WTC11 (cell line): ENCODE measurements at regions not wholly inside any gene's neighbourhood (a gene's known extent, or its start where the extent isn't known, plus 50 kb on each side); places are given as distances from the start of the nearest gene placed in this dataset.
A peak's percentile ranks its signal among the peaks of the same experiment; 100 is the strongest.

Experiments used
- ATAC-seq: fragments of 200-7000 bp; cut with Tn5 transposase; 2 replicates; pipeline ENCODE4 v1.10.0; 2021; ENCODE audit warnings: mild to moderate bottlenecking, moderate library complexity
- CTCF ChIA-PET: fragments of 300-600 bp; sonication (Branson Sonifier 250); formaldehyde crosslinking; loops from one replicate; lab custom pipeline; 2021; ENCODE audit warnings: antibody characterized with exemption; lab: Charles Lee
- POLR2A ChIA-PET: fragments of 350-600 bp; sonication (Branson Sonifier 250); formaldehyde crosslinking; loops from one replicate; lab custom pipeline; 2021; ENCODE audit warnings: antibody characterized with exemption; lab: Charles Lee
- DNase-seq: peaks from one replicate; pipeline ENCODE4 v3.0.0; 2021; ENCODE audit warnings: low spot score
- H3K27ac Mint-ChIP-seq: 2 replicates; pipeline ENCODE4 v1.8.0; 2021; ENCODE audit warnings: mixed read lengths
- H3K27me3 Mint-ChIP-seq: 2 replicates; pipeline ENCODE4 v1.8.0; 2021; ENCODE audit warnings: low read depth, mild to moderate bottlenecking, moderate library complexity, mixed read lengths
- H3K36me3 Mint-ChIP-seq: 2 replicates; pipeline ENCODE4 v1.8.0; 2021; ENCODE audit warnings: mixed read lengths
- H3K4me1 Mint-ChIP-seq: 2 replicates; pipeline ENCODE4 v1.8.0; 2022; ENCODE audit warnings: mixed read lengths
- H3K4me3 Mint-ChIP-seq: 2 replicates; pipeline ENCODE4 v1.8.0; 2021; ENCODE audit warnings: mild to moderate bottlenecking, moderate library complexity, mixed read lengths
- H3K9me3 Mint-ChIP-seq: 2 replicates; pipeline ENCODE4 v1.8.0; 2021; ENCODE audit warnings: mixed read lengths
- AR ChIP-seq: fragments of 250-450 bp; sonication (Bioruptor Pico); IDR thresholded peaks from 2 replicates; pipeline ENCODE4 v1.9.0; 2021; ENCODE audit warnings: mild to moderate bottlenecking
- CBFB ChIP-seq: sonication (generic); formaldehyde crosslinking; IDR thresholded peaks from 2 replicates; pipeline ENCODE4 v1.8.1; 2022; ENCODE audit warnings: mild to moderate bottlenecking, low read depth, missing genetic modification reagents
- E2F5 ChIP-seq: sonication (generic); formaldehyde crosslinking; IDR thresholded peaks from 2 replicates; pipeline ENCODE4 v1.8.1; 2022; ENCODE audit warnings: mild to moderate bottlenecking, moderate library complexity, missing genetic modification reagents
- ELF4 ChIP-seq: sonication (generic); formaldehyde crosslinking; IDR thresholded peaks from 2 replicates; pipeline ENCODE4 v1.8.1; 2022; ENCODE audit warnings: low read depth, mild to moderate bottlenecking, moderate library complexity, missing genetic modification reagents
- ETV6 ChIP-seq: sonication (generic); formaldehyde crosslinking; IDR thresholded peaks from 2 replicates; pipeline ENCODE4 v1.8.1; 2022; ENCODE audit warnings: mild to moderate bottlenecking, missing genetic modification reagents
- FOXJ3 ChIP-seq: sonication (generic); formaldehyde crosslinking; IDR thresholded peaks from 2 replicates; pipeline ENCODE4 v1.9.0; 2021; ENCODE audit warnings: missing genetic modification reagents, mild to moderate bottlenecking, borderline replicate concordance
- IRF2 ChIP-seq: sonication (generic); formaldehyde crosslinking; IDR thresholded peaks from 2 replicates; pipeline ENCODE4 v1.8.0; 2022; ENCODE audit warnings: low read depth, missing genetic modification reagents, borderline replicate concordance
- JUN ChIP-seq: sonication (generic); formaldehyde crosslinking; IDR thresholded peaks from 2 replicates; pipeline ENCODE4 v1.8.0; 2023; ENCODE audit warnings: mild to moderate bottlenecking, missing genetic modification reagents
- NR3C1 ChIP-seq: sonication (generic); formaldehyde crosslinking; conservative IDR thresholded peaks from 2 replicates; pipeline ENCODE4 v1.8.1; 2023; ENCODE audit warnings: low read depth, mild to moderate bottlenecking, missing genetic modification reagents
- SP1 ChIP-seq: sonication (generic); formaldehyde crosslinking; conservative IDR thresholded peaks from 2 replicates; pipeline ENCODE4 v1.8.1; 2022; ENCODE audit warnings: missing genetic modification reagents
- USF1 ChIP-seq: sonication (generic); formaldehyde crosslinking; IDR thresholded peaks from 2 replicates; pipeline ENCODE4 v1.8.0; 2022; ENCODE audit warnings: mild to moderate bottlenecking, missing genetic modification reagents
- ZNF416 ChIP-seq: fragments of 250-450 bp; sonication (Bioruptor Pico); IDR thresholded peaks from 2 replicates; pipeline ENCODE4 v1.9.0; 2021; ENCODE audit warnings: mild to moderate bottlenecking, inconsistent platforms
- ZNF425 ChIP-seq: fragments of 250-450 bp; sonication (Bioruptor Pico); conservative IDR thresholded peaks from 2 replicates; pipeline ENCODE4 v1.9.0; 2021; ENCODE audit warnings: mild to moderate bottlenecking
- ZNF512 ChIP-seq: sonication (generic); formaldehyde crosslinking; IDR thresholded peaks from 2 replicates; pipeline ENCODE4 v1.8.1; 2022; ENCODE audit warnings: missing genetic modification reagents, borderline replicate concordance
- ZNF532 ChIP-seq: fragments of 250-450 bp; sonication (Bioruptor Pico); IDR thresholded peaks from 2 replicates; pipeline ENCODE4 v1.9.0; 2021; ENCODE audit warnings: mild to moderate bottlenecking, borderline replicate concordance

- no peak for TF ChIP-seq AR (CRISPR knock-in tag)
- no peak for TF ChIP-seq CBFB (CRISPR knock-in tag)
- no peak for TF ChIP-seq ETV6
- TF ChIP-seq ELF4 (CRISPR knock-in tag) = no peak
- no peak for TF ChIP-seq ZNF512 (CRISPR knock-in tag)
- TF ChIP-seq SP1 = no peak
- no peak for TF ChIP-seq NR3C1 (CRISPR knock-in tag)
- no peak for TF ChIP-seq JUN (CRISPR knock-in tag)
- no peak for TF ChIP-seq ZNF425 (CRISPR knock-in tag)
- no peak for TF ChIP-seq E2F5 (CRISPR knock-in tag)
- DNase-seq = no peak
- ChIA-PET POLR2A (no interaction called here), CTCF (no interaction called here)
- no peak overlapping the region for H3K27ac Mint-ChIP-seq
- H3K4me1 Mint-ChIP-seq = peaks cover 4% of the 10 kb centered on the region
- no peak overlapping the region for H3K4me3 Mint-ChIP-seq
- no peaks in the 10 kb centered on the region for H3K27me3 Mint-ChIP-seq
- H3K9me3 Mint-ChIP-seq = peaks cover 8% of the 10 kb centered on the region
- no peak for ATAC-seq
- no peaks in the 10 kb centered on the region for H3K36me3 Mint-ChIP-seq
Observed at GRCh38 chr10:29956335-29956924, 103.0 kb downstream of the JCAD start.

GRCh38 chr10:29955329-29955935 is 104.0 kb downstream of the JCAD start:
- Mint-ChIP-seq H3K27me3 (no peaks in the 10 kb centered on the region), H3K4me3 (no peak overlapping the region), H3K27ac (no peak overlapping the region), H3K9me3 (peaks cover 8% of the 10 kb centered on the region), H3K36me3 (no peaks in the 10 kb centered on the region), H3K4me1 (peaks cover 7% of the 10 kb centered on the region)
- CTCF ChIA-PET = interaction anchor here (0.6 kb wide), 1 partner anchor 76 kb away, joined by 4 read pairs; no protein-coding TSS in a partner anchor
- POLR2A ChIA-PET = no interaction called here
- DNase-seq (no peak), ATAC-seq (peak; percentile 51)
- TF ChIP-seq USF1 (CRISPR knock-in tag) = no peak
- TF ChIP-seq ZNF416 (CRISPR knock-in tag) = no peak
- no peak for TF ChIP-seq ZNF532 (CRISPR knock-in tag)
- no peak for TF ChIP-seq IRF2 (CRISPR knock-in tag)
- no peak for TF ChIP-seq FOXJ3
